GM20000 (cell line): ENCODE measurements at regions not wholly inside any gene's neighbourhood (a gene's known extent, or its start where the extent isn't known, plus 50 kb on each side); places are given as distances from the start of the nearest gene placed in this dataset.

Experiments used
- DNase-seq: peaks from one replicate; pipeline ENCODE4 v3.0.0; 2012; ENCODE audit warnings: low spot score
- CTCF ChIP-seq: IDR thresholded peaks from 2 replicates; pipeline ENCODE4 v1.5.1; 2012; ENCODE audit warnings: mild to moderate bottlenecking, control low read depth; ENCODE audit errors: extremely low read depth, missing control alignments

GRCh38 chr12:78390920-78391319 is 473.7 kb upstream of the SYT1 start:
- TF ChIP-seq CTCF, result no peak

GRCh38 chr12:78392918-78393317 is 471.7 kb upstream of the SYT1 start:
- TF ChIP-seq CTCF, result no peak
- DNase-seq, result no peak

More at GRCh38 chr12:78390920-78391319, 473.7 kb upstream of the SYT1 start:
- no peak for DNase-seq

GRCh38 chr12:78395961-78396360 is 468.6 kb upstream of the SYT1 start:
- no peak for DNase-seq
- TF ChIP-seq CTCF, result no peak

- no peak for DNase-seq
- no peak for TF ChIP-seq CTCF
Observed at GRCh38 chr12:78396538-78396937, 468.0 kb upstream of the SYT1 start.

- DNase-seq, result no peak
- TF ChIP-seq CTCF, result no peak
Observed at GRCh38 chr12:78398750-78399149, 465.8 kb upstream of the SYT1 start.

- no peak for DNase-seq
- no peak for TF ChIP-seq CTCF
Observed at GRCh38 chr12:78402366-78403134, 462.0 kb upstream of the SYT1 start.

GRCh38 chr12:78403136-78403535 is 461.4 kb upstream of the SYT1 start:
- DNase-seq, result no peak
- TF ChIP-seq CTCF, result no peak
